ENCODE measurements at regions not wholly inside any gene's neighbourhood (a gene's known extent, or its start where the extent isn't known, plus 50 kb on each side); places are given as distances from the start of the nearest gene placed in this dataset.

GRCh38 chr3:144162042-144162441 lies 190.4 kb downstream of the DIPK2A start:
- H3K4me3 ChIP-seq (ENCODE audit: insufficient read depth, low read length): no peak overlapping the region
- TF ChIP-seq, protein P1, sequence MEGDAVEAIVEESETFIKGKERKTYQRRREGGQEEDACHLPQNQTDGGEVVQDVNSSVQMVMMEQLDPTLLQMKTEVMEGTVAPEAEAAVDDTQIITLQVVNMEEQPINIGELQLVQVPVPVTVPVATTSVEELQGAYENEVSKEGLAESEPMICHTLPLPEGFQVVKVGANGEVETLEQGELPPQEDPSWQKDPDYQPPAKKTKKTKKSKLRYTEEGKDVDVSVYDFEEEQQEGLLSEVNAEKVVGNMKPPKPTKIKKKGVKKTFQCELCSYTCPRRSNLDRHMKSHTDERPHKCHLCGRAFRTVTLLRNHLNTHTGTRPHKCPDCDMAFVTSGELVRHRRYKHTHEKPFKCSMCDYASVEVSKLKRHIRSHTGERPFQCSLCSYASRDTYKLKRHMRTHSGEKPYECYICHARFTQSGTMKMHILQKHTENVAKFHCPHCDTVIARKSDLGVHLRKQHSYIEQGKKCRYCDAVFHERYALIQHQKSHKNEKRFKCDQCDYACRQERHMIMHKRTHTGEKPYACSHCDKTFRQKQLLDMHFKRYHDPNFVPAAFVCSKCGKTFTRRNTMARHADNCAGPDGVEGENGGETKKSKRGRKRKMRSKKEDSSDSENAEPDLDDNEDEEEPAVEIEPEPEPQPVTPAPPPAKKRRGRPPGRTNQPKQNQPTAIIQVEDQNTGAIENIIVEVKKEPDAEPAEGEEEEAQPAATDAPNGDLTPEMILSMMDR (IDR thresholded peaks at IDR 0.05; ENCODE audit: extremely low read depth, low read depth, low read length): no peak
- H3K4me1 ChIP-seq (ENCODE audit: insufficient read depth, low read length): no peaks in the 10 kb centered on the region
- H3K9me3 ChIP-seq (ENCODE audit: low read depth, low read length): no peaks in the 10 kb centered on the region
- H3K36me3 ChIP-seq (ENCODE audit: insufficient read depth, low read length): no peaks in the 10 kb centered on the region
- no peaks in the 10 kb centered on the region for H3K79me2 ChIP-seq (ENCODE audit: insufficient read depth, low read length)
- no peak for DNase-seq (ENCODE audit: insufficient read length, low spot score, missing footprints)
- H4K20me1 ChIP-seq (ENCODE audit: insufficient read depth, low read length): no peaks in the 10 kb centered on the region
- H3K4me2 ChIP-seq (ENCODE audit: insufficient read depth, low read length): no peak overlapping the region
- peak overlapping the region; percentile 27 for H3K27ac ChIP-seq (ENCODE audit: low read depth, low read length)
- no peak overlapping the region for H2AFZ ChIP-seq (ENCODE audit: low read length)
- H3K27me3 ChIP-seq (ENCODE audit: insufficient read depth, low read length): no peaks in the 10 kb centered on the region

- H3K36me3 ChIP-seq (ENCODE audit: insufficient read depth, low read length): no peaks in the 10 kb centered on the region
Measured at GRCh38 chr3:144164352-144164751, 192.7 kb downstream of the DIPK2A start.

GRCh38 chr3:144165482-144165881 lies 193.9 kb downstream of the DIPK2A start:
- Histone ChIP-seq H4K20me1 (ENCODE audit: insufficient read depth, low read length) (no peaks in the 10 kb centered on the region), H3K4me2 (ENCODE audit: insufficient read depth, low read length) (no peak overlapping the region), H2AFZ (ENCODE audit: low read length) (no peak overlapping the region), H3K9me3 (ENCODE audit: low read depth, low read length) (no peaks in the 10 kb centered on the region), H3K36me3 (ENCODE audit: insufficient read depth, low read length) (no peaks in the 10 kb centered on the region), H3K79me2 (ENCODE audit: insufficient read depth, low read length) (no peaks in the 10 kb centered on the region), H3K27ac (ENCODE audit: low read depth, low read length) (no peak overlapping the region), H3K4me3 (ENCODE audit: insufficient read depth, low read length) (no peak overlapping the region), H3K27me3 (ENCODE audit: insufficient read depth, low read length) (no peaks in the 10 kb centered on the region), H3K4me1 (ENCODE audit: insufficient read depth, low read length) (no peaks in the 10 kb centered on the region)
- DNase-seq (ENCODE audit: insufficient read length, low spot score, missing footprints): no peak
- TF ChIP-seq, protein P1 (IDR thresholded peaks at IDR 0.05; ENCODE audit: extremely low read depth, low read depth, low read length): no peak

More at GRCh38 chr3:144164352-144164751, 192.7 kb downstream of the DIPK2A start:
- H2AFZ ChIP-seq (ENCODE audit: low read length): no peak overlapping the region
- H3K79me2 ChIP-seq (ENCODE audit: insufficient read depth, low read length): no peaks in the 10 kb centered on the region
- no peaks in the 10 kb centered on the region for H3K9me3 ChIP-seq (ENCODE audit: low read depth, low read length)
- no peak for DNase-seq (ENCODE audit: insufficient read length, low spot score, missing footprints)
- no peak overlapping the region for H3K27ac ChIP-seq (ENCODE audit: low read depth, low read length)
- no peak overlapping the region for H3K4me3 ChIP-seq (ENCODE audit: insufficient read depth, low read length)
- H3K4me1 ChIP-seq (ENCODE audit: insufficient read depth, low read length): no peaks in the 10 kb centered on the region
- no peak overlapping the region for H3K4me2 ChIP-seq (ENCODE audit: insufficient read depth, low read length)
- H4K20me1 ChIP-seq (ENCODE audit: insufficient read depth, low read length): no peaks in the 10 kb centered on the region
- H3K27me3 ChIP-seq (ENCODE audit: insufficient read depth, low read length): no peaks in the 10 kb centered on the region
- TF ChIP-seq, protein P1 (IDR thresholded peaks at IDR 0.05; ENCODE audit: extremely low read depth, low read depth, low read length): no peak

DNA sequence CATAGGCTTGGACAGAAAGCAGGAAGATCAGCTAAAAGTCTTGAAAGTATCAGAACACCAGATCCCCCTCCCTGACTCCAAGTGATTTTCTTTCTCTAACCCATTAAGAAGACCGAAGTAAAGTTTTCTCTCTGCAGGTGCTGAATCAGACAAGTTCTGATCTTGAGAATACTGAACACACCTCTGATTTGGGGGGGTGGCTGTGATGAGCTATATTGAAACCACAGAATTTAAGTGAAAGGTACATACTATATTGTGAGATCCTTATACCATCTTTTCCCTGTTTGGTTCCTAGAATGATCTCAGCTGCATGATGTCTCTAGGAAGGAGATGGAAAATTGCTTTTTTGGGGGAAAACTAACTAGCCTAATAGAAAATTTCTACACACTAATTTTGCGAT lies 196.0 kb downstream of the DIPK2A start:
- Histone ChIP-seq H3K27me3 (ENCODE audit: insufficient read depth, low read length) (no peaks in the 10 kb centered on the region), H3K27ac (ENCODE audit: low read depth, low read length) (no peak overlapping the region), H3K79me2 (ENCODE audit: insufficient read depth, low read length) (no peaks in the 10 kb centered on the region), H2AFZ (ENCODE audit: low read length) (no peak overlapping the region), H3K4me1 (ENCODE audit: insufficient read depth, low read length) (no peaks in the 10 kb centered on the region), H3K4me2 (ENCODE audit: insufficient read depth, low read length) (no peak overlapping the region), H3K9me3 (ENCODE audit: low read depth, low read length) (no peaks in the 10 kb centered on the region), H3K4me3 (ENCODE audit: insufficient read depth, low read length) (no peak overlapping the region), H4K20me1 (ENCODE audit: insufficient read depth, low read length) (no peaks in the 10 kb centered on the region), H3K36me3 (ENCODE audit: insufficient read depth, low read length) (no peaks in the 10 kb centered on the region)
- no peak for DNase-seq (ENCODE audit: insufficient read length, low spot score, missing footprints)
- TF ChIP-seq, protein P1 (IDR thresholded peaks at IDR 0.05; ENCODE audit: extremely low read depth, low read depth, low read length): no peak

Measured in osteoblast (primary cell).